Left renal pelvis (tissue), 4 donors: ENCODE measurements at regions not wholly inside any gene's neighbourhood (a gene's known extent, or its start where the extent isn't known, plus 50 kb on each side); places are given as distances from the start of the nearest gene placed in this dataset.

Experiments used
- DNase-seq, 4 donors: peaks; one replicate each; pipeline ENCODE4 v3.0.0-alpha.2; 2013; ENCODE audit warnings: low read depth in 4 of 4, low spot score in 3 of 4

GRCh38 chr7:35581605-35582210 lies 113.2 kb downstream of the HERPUD2 start:
- no peak for DNase-seq

DNA sequence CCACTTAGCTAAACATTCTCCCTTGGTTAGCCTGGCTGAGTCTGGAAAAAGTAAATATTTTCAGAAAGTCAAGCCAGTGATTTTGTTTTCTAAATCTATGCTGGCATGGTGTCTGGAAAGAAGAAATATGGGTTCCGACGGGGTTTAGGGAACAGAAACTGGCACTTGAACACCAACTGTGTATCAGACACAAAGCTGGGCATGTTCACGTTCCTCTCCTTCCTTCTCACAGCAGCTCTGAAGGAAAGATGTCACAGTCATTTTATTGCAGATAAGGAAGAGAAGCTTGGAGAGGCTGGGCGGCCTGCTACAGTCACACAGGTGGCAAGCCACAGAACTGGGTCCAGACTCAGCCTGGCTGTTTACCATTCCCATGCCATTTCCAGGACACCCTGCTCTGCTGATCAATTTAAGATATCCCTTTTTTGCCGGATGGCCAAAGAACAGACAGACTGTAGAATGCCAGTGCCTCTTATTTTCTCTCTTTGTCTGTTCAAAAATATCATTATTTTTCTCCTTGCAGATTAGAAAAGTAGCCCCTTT lies 118.8 kb downstream of the HERPUD2 start:
- no peak for DNase-seq

DNA sequence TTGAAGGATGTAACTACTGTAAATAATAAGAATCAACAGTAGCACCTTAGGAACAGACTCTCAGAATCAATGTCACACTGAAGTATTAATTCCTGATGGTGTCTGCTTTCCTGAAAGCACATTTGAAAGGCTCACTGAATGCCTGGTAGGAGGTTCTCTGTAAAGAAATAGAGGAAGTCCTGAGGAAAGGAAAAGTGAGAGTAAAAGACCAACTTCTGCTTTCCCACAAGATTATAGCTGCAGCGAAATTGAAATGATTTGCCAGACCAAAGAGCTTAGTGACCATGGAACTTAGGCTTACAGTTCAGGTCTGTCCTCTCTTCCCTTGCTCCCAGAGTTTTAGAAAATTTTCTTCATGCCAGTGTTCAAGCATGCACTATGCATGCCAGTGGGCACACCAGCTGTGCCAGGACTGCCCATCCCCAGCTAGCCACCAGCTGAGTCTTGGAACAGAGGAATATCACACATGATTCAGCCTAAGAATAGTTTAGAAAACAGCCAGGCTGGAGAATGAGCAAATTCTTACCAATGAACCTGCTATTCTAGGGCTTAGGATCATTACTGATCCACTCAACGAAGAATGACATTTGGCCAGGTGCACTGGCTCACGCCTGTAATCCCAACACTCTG lies 123.2 kb downstream of the HERPUD2 start:
- DNase-seq: no peak

- DNase-seq: no peak
These were observed 124.0 kb downstream of the HERPUD2 start for GRCh38 chr7:35570937-35571336.

DNA sequence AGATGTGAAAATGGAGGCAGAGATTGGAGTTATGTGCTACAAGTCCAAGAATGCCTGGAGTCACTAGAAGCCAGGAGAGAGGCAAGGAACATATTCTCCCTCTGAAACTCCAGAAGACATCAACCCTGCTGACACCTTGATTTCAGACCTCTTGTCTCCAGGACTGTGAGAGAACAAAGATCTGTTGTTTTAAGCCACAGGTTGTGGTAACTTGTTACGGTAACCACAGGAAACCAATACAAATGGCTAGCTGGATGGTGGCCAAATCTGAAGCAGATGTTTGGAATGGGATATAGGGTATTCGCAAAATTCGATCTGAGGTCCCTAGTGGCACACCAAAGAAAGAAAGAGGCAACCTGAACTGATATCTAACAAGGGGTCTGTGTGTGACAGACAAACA lies 129.0 kb downstream of the HERPUD2 start:
- no peak for DNase-seq

- DNase-seq: no peak
These were observed 136.1 kb downstream of the HERPUD2 start for GRCh38 chr7:35558841-35559240.

GRCh38 chr7:35556515-35557471 lies 138.1 kb downstream of the HERPUD2 start:
- no peak for DNase-seq

GRCh38 chr7:35555934-35556333 lies 139.0 kb downstream of the HERPUD2 start:
- no peak for DNase-seq

DNA sequence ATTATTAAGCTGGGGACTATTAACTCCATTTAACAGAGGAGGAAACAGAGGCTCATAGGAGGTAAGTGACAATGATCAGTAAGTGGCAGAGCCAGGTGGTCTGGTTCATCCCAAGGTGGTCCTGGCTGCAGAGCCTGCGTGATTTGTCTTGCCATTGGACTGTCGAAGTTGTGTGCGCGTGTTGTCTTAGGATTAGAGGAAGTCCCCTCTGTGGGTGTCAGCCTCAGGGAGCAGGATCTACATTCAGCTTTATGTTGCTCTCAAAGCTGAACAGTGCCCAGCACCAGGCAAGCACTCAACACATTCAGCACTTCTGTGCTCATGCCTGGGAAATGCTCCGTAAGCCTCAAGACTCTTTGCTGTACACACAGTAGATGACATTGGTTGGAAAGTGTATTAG lies 139.5 kb downstream of the HERPUD2 start:
- DNase-seq: no peak

- DNase-seq: no peak
These were observed 141.4 kb downstream of the HERPUD2 start for GRCh38 chr7:35553519-35553918.

GRCh38 chr7:35552691-35553090 lies 142.2 kb downstream of the HERPUD2 start:
- DNase-seq: no peak

GRCh38 chr7:35551321-35552081 lies 143.4 kb downstream of the HERPUD2 start:
- DNase-seq: no peak

GRCh38 chr7:35550831-35551230 lies 144.1 kb downstream of the HERPUD2 start:
- DNase-seq: no peak

- DNase-seq: no peak
These were observed 145.2 kb downstream of the HERPUD2 start for GRCh38 chr7:35549781-35550180.

DNA sequence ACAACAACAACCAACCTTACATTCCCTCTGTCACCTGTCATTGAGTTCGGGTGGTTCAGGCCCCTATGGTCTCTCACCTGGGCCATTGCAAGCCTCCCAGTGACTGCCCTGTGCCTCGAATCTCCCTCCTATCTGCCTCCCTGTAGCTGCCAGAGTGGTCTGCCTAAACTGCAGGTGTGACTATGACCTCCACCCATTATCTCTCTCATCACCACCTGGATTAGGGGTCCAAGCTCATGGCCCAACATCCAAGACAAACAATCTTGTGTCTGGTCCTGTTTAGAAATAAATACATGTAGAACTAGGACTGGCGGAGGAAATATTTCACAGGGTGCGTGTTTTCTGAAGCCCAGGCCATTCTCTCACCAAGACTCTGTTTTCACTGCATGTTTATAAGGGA lies 146.6 kb downstream of the HERPUD2 start:
- DNase-seq: no peak

- DNase-seq: no peak
These were observed 148.1 kb downstream of the HERPUD2 start for GRCh38 chr7:35546691-35547429.

GRCh38 chr7:35545831-35546230 lies 149.1 kb downstream of the HERPUD2 start:
- no peak for DNase-seq

GRCh38 chr7:35544028-35544742 lies 150.8 kb downstream of the HERPUD2 start:
- no peak for DNase-seq
